NT2/D1 (cell line): ENCODE measurements at regions not wholly inside any gene's neighbourhood (a gene's known extent, or its start where the extent isn't known, plus 50 kb on each side); places are given as distances from the start of the nearest gene placed in this dataset.

Experiments used
- SUZ12 ChIP-seq: IDR thresholded peaks from 2 replicates; pipeline ENCODE4 v1.6.1; 2011; ENCODE audit not compliant: insufficient read length, insufficient read depth; ENCODE audit errors: extremely low read depth
- YY1 ChIP-seq: IDR thresholded peaks from 2 replicates; pipeline ENCODE4 v1.6.1; 2011; ENCODE audit not compliant: insufficient read length, insufficient read depth
- ZNF274 ChIP-seq: IDR thresholded peaks from 2 replicates; pipeline ENCODE4 v1.6.1; 2011; ENCODE audit warnings: mild to moderate bottlenecking, low read depth, low read length

DNA sequence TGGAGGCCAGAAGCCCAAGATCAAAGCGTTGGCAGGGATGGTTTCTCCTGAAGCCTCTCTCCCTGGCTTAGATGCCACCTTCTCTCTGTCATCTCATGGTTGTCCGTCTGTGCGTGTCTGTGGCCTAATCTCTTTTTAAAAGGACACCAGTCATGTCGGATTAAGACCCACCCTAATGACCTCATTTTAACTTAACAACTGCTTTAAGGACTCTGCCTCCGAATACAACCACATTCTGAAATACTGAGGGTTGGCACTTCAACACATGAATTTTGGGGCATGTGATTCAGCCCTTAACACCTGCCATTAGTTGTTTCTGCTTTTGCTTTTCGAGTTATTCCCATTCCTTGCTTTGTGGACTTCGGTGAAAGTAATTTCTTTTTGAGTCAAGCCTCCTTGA is 97.8 kb upstream of the SMIM21 start:
- no peak for TF ChIP-seq YY1
- no peak for TF ChIP-seq SUZ12
- no peak for TF ChIP-seq ZNF274
